GM12878 (cell line): ENCODE measurements at regions not wholly inside any gene's neighbourhood (a gene's known extent, or its start where the extent isn't known, plus 50 kb on each side); places are given as distances from the start of the nearest gene placed in this dataset.

Experiments used
- ATAC-seq: fragments of 200-7000 bp; cut with Tn5 transposase; 3 replicates; pipeline ENCODE4 v1.9.1; 2020; ENCODE audit warnings: mild to moderate bottlenecking, moderate library complexity
- BruUV-seq: library from RNA; stranded (reverse); fragments of 400-500 nt; replicated peaks from 2 replicates; lab custom pipeline; 2021; lab: Mats Ljungman, UMichigan
- CTCF ChIA-PET: fragments of 300-600 bp; sonication (Branson Sonifier 250); formaldehyde crosslinking; extraction: SDS; loops from one replicate; lab custom pipeline; 2021; ENCODE audit warnings: inconsistent platforms; lab: Yijun Ruan, JAX
- POLR2A ChIA-PET: fragments of 350-600 bp; formaldehyde crosslinking; extraction: SDS; loops from one replicate; lab custom pipeline; 2021; ENCODE audit warnings: inconsistent platforms; lab: Charles Lee
- RAD21 ChIA-PET: fragments of 300-600 bp; sonication (Branson Sonifier 250); formaldehyde crosslinking; loops from one replicate; lab custom pipeline; 2023; ENCODE audit warnings: antibody characterized with exemption; ENCODE audit not compliant: unreplicated experiment; lab: Charles Lee
- SMC1A ChIA-PET: fragments of 300-600 bp; sonication (Branson Sonifier 250); formaldehyde crosslinking; loops from one replicate; lab custom pipeline; 2023; ENCODE audit not compliant: unreplicated experiment, uncharacterized antibody; lab: Charles Lee
- DNase-seq: peaks from one replicate; pipeline ENCODE4 v3.0.0-alpha.2; 2011; ENCODE audit warnings: low read depth, low spot score
- FAIRE-seq: peaks from 3 replicates; lab custom pipeline; 2011; peaks lifted over from hg19 to GRCh38; lab: Jason Lieb, UNC
- H2AFZ ChIP-seq: 2 replicates; pipeline ENCODE4 v1.6.0; 2011; ENCODE audit warnings: low read depth, low read length, control low read depth; ENCODE audit not compliant: control insufficient read depth
- H3K27ac ChIP-seq: 2 replicates; pipeline ENCODE4 v1.5.1; 2011; ENCODE audit warnings: control low read depth; ENCODE audit not compliant: control insufficient read depth, insufficient read depth
- H3K27me3 ChIP-seq, 2 experiments: replicated peaks in 1 of 2; 2 replicates each; pipeline versions ENCODE4 v1.6.0 to v1.6.1; 2011; ENCODE audit warnings: low read length in 1 of 2; ENCODE audit not compliant: control insufficient read depth in 2 of 2, insufficient read depth in 2 of 2
- H3K36me3 ChIP-seq, 2 experiments: 2 replicates each; pipeline ENCODE4 v1.5.1; 2011; ENCODE audit warnings: low read length in 1 of 2; ENCODE audit not compliant: control insufficient read depth in 2 of 2, insufficient read depth in 2 of 2
- H3K4me1 ChIP-seq: 2 replicates; pipeline ENCODE4 v1.6.1; 2011; ENCODE audit warnings: mild to moderate bottlenecking, low read length, moderate library complexity, mixed read lengths; ENCODE audit not compliant: control insufficient read depth, insufficient read depth
- H3K4me2 ChIP-seq: 2 replicates; pipeline ENCODE4 v1.6.0; 2011; ENCODE audit warnings: control low read depth; ENCODE audit not compliant: control insufficient read depth, insufficient read depth
- H3K4me3 ChIP-seq: fragments of 200-600 bp; sonication (generic); 2 replicates; pipeline ENCODE4 v1.5.1; 2016
- H3K79me2 ChIP-seq: 2 replicates; pipeline ENCODE4 v1.6.0; 2011; ENCODE audit warnings: low read length; ENCODE audit not compliant: control insufficient read depth, insufficient read depth
- H3K9ac ChIP-seq: 2 replicates; pipeline ENCODE4 v1.8.0; 2011; ENCODE audit warnings: low read length, control low read depth, mixed read lengths; ENCODE audit not compliant: control insufficient read depth, insufficient read depth
- H3K9me3 ChIP-seq: replicated peaks from 3 replicates; pipeline ENCODE4 v1.5.1; 2011; ENCODE audit warnings: mild to moderate bottlenecking, low read length; ENCODE audit not compliant: control insufficient read depth, insufficient read depth
- H4K20me1 ChIP-seq: 2 replicates; pipeline ENCODE4 v1.6.0; 2011; ENCODE audit not compliant: control insufficient read depth, insufficient read depth
- BHLHE40 ChIP-seq, 2 experiments: fragments of 450-650 bp in 1 of 2; IDR thresholded peaks; 2 replicates each; pipeline ENCODE4 v1.6.1; 2011 to 2017; ENCODE audit warnings: low read depth in 2 of 2, borderline replicate concordance in 1 of 2, improper control_type of control experiment in 1 of 2, low read length in 1 of 2, mild to moderate bottlenecking in 1 of 2
- CBX3 ChIP-seq: fragments of 200-600 bp; sonication (generic); IDR thresholded peaks from 2 replicates; pipeline ENCODE4 v1.6.1; 2016; ENCODE audit warnings: low read depth, borderline replicate concordance
- ETV6 ChIP-seq, 2 experiments: fragments of 450-650 bp in 1 of 2; IDR thresholded peaks in 1 of 2; conservative IDR thresholded peaks in 1 of 2; 2 replicates each; pipeline ENCODE4 v1.6.1; 2014; ENCODE audit warnings: antibody characterized with exemption in 1 of 2, borderline replicate concordance in 1 of 2, low read depth in 1 of 2, mild to moderate bottlenecking in 1 of 2, moderate library complexity in 1 of 2
- KAT2A ChIP-seq: conservative IDR thresholded peaks from 2 replicates; pipeline ENCODE4 v1.6.1; 2011; ENCODE audit warnings: low read depth, low read length; ENCODE audit not compliant: control insufficient read depth
- KLF5 ChIP-seq: fragments of 450-650 bp; IDR thresholded peaks from 2 replicates; pipeline ENCODE4 v1.6.1; 2014; ENCODE audit warnings: mild to moderate bottlenecking; ENCODE audit not compliant: partially characterized antibody
- MEF2A ChIP-seq: IDR thresholded peaks from 2 replicates; pipeline ENCODE4 v1.6.1; 2011; ENCODE audit warnings: low read depth, mild to moderate bottlenecking, low read length, moderate library complexity; ENCODE audit not compliant: insufficient read depth
- MEF2B ChIP-seq: fragments of 450-650 bp; IDR thresholded peaks from 2 replicates; pipeline ENCODE4 v1.6.1; 2018; ENCODE audit warnings: mild to moderate bottlenecking, moderate library complexity; ENCODE audit not compliant: partially characterized antibody, poor library complexity, severe bottlenecking
- MTA2 ChIP-seq: fragments of 450-650 bp; IDR thresholded peaks from 2 replicates; pipeline ENCODE4 v1.6.1; 2016; ENCODE audit warnings: low read depth, mild to moderate bottlenecking, moderate library complexity
- NFYB ChIP-seq: IDR thresholded peaks from 2 replicates; pipeline ENCODE4 v1.6.1; 2011; ENCODE audit warnings: low read depth, mild to moderate bottlenecking, low read length, improper control_type of control experiment, moderate library complexity; ENCODE audit not compliant: insufficient read depth
- NR2C2 ChIP-seq: IDR thresholded peaks from 2 replicates; pipeline ENCODE4 v1.6.1; 2011; ENCODE audit warnings: borderline replicate concordance, low read depth; ENCODE audit not compliant: control insufficient read depth, insufficient read length
- WGBS: methylation state at CpG from one replicate; pipeline ENCODE4 v1.1.6; 2016; ENCODE audit warnings: low lambda C conversion rate; ENCODE audit not compliant: insufficient replicate concordance, insufficient coverage; ENCODE audit errors: missing lambda C conversion rate; 5-methylcytosine and 5-hydroxymethylcytosine counted together
- in situ Hi-C: fragments of 300-500 bp; cut with MboI; formaldehyde crosslinking; loops from 9 replicates; pipeline ENCODE4 v1.14.3; 2018; ENCODE audit warnings: mixed read lengths
- intact Hi-C: fragments of 100-400 bp; cut with micrococcal nuclease; formaldehyde crosslinking; loops from one replicate; pipeline ENCODE4 v1.14.2; 2022; ENCODE audit not compliant: unreplicated experiment
- TF ChIP-seq, protein P1 (sequence below): fragments of 450-650 bp; IDR thresholded peaks from 2 replicates; pipeline ENCODE4 v1.6.1; 2017; ENCODE audit warnings: antibody characterized with exemption, mild to moderate bottlenecking, moderate library complexity
- TF ChIP-seq, protein P2 (sequence below): fragments of 450-650 bp; IDR thresholded peaks from 2 replicates; pipeline ENCODE4 v1.6.1; 2016; ENCODE audit warnings: mild to moderate bottlenecking, moderate library complexity, borderline replicate concordance

DNA sequence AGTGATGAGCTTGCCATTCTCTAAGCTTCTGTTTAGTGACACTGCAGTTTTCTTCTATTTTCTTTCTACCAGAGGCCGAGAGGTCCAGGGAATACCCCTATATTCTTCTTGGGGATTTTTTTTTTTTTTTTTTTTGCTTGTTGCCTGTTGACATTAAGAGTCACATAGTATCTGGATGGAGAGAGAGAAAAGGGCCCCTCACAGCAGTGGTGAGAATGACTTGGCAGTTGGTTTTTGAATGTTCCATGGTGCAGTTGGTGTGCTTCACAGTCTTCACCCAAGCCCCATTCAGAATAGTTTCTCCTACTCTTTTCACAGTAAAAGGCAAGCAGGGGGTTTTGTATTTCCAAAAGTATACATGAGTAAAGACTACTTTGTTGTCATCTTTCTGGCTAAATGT, 577.9 kb downstream of the LMO7 start (continued):
- TF ChIP-seq BHLHE40 (IDR thresholded peaks at IDR 0.05; ENCODE audit: borderline replicate concordance in 1 of 2, low read depth in 2 of 2, low read length in 1 of 2) (no peak), NR2C2 (no peak), KAT2A (no peak)
- TF ChIP-seq, all 136 proteins: peak for 0

DNA sequence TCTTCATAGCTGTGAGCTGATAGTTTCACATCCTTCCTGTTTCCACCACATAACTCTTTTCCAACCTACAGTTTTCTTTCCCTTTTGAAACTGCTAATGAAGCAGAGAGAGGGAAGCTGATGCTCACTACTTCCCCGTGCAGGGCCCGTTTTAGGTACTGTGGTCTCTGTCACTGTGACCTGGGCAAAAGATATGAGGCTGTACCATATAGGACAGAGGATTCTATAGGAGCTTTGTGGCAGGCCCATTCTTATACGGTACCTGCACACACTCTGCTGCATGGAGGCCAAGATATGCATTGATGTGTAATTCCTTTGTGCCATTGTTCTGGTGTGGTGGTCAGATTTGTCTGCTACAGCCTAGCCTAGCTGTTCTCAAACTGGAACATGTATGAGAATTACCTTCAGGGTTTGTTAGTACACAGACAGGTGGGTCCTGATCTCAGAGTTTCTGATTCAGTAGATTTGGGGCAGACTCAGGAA, 577.3 kb downstream of the LMO7 start:
- SMC1A ChIA-PET: no interaction called here
- RAD21 ChIA-PET: interaction anchor here (0.9 to 1.3 kb wide), 3 partner anchors 13 to 525 kb away, joined by 3 to 4 read pairs (median 3); no protein-coding TSS in a partner anchor
- no peaks in the 10 kb centered on the region for H3K9me3 ChIP-seq
- ATAC-seq: peak; percentile 49
- in situ Hi-C loops: no loop called here
- H2AFZ ChIP-seq: no peak overlapping the region
- no peak overlapping the region for H3K27ac ChIP-seq
- no peaks in the 10 kb centered on the region for H4K20me1 ChIP-seq
- H3K9ac ChIP-seq: no peak overlapping the region
- H3K79me2 ChIP-seq: no peaks in the 10 kb centered on the region
- no TSS peak for BruUV-seq
- no peaks in the 10 kb centered on the region for H3K27me3 ChIP-seq
- no peaks in the 10 kb centered on the region for H3K36me3 ChIP-seq
- WGBS: 0% methylated on average over 3 of the region's 3 CpGs
- intact Hi-C loops: no loop called here
- FAIRE-seq: no peak
- CTCF ChIA-PET: interaction anchor here (0.8 kb wide), 1 partner anchor 212 kb away, joined by 5 read pairs; no protein-coding TSS in a partner anchor
- no peak overlapping the region for H3K4me3 ChIP-seq
- POLR2A ChIA-PET: interaction anchor here (0.7 kb wide), 1 partner anchor 123 kb away, joined by 4 read pairs; no protein-coding TSS in a partner anchor
- no peaks in the 10 kb centered on the region for H3K4me1 ChIP-seq
- DNase-seq: no peak
- H3K4me2 ChIP-seq: no peak overlapping the region
- TF ChIP-seq, protein P1, sequence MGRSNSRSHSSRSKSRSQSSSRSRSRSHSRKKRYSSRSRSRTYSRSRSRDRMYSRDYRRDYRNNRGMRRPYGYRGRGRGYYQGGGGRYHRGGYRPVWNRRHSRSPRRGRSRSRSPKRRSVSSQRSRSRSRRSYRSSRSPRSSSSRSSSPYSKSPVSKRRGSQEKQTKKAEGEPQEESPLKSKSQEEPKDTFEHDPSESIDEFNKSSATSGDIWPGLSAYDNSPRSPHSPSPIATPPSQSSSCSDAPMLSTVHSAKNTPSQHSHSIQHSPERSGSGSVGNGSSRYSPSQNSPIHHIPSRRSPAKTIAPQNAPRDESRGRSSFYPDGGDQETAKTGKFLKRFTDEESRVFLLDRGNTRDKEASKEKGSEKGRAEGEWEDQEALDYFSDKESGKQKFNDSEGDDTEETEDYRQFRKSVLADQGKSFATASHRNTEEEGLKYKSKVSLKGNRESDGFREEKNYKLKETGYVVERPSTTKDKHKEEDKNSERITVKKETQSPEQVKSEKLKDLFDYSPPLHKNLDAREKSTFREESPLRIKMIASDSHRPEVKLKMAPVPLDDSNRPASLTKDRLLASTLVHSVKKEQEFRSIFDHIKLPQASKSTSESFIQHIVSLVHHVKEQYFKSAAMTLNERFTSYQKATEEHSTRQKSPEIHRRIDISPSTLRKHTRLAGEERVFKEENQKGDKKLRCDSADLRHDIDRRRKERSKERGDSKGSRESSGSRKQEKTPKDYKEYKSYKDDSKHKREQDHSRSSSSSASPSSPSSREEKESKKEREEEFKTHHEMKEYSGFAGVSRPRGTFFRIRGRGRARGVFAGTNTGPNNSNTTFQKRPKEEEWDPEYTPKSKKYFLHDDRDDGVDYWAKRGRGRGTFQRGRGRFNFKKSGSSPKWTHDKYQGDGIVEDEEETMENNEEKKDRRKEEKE: no peak
- TF ChIP-seq ETV6 (conservative IDR thresholded peaks at IDR 0.05 in 1 of 2, IDR thresholded peaks at IDR 0.05 in 1 of 2; ENCODE audit: borderline replicate concordance in 1 of 2, low read depth in 1 of 2) (0 out of 4 replicates have a peak, but pooled peaks of 1 of the 2 experiments have one; percentile 35), MEF2B (no peak), MEF2A (no peak), CBX3 (no peak), MTA2 (0 out of 2 replicates have a peak, but pooled peaks have one; percentile 26), KLF5 (no peak), NFYB (no peak)
- TF ChIP-seq, protein P2, sequence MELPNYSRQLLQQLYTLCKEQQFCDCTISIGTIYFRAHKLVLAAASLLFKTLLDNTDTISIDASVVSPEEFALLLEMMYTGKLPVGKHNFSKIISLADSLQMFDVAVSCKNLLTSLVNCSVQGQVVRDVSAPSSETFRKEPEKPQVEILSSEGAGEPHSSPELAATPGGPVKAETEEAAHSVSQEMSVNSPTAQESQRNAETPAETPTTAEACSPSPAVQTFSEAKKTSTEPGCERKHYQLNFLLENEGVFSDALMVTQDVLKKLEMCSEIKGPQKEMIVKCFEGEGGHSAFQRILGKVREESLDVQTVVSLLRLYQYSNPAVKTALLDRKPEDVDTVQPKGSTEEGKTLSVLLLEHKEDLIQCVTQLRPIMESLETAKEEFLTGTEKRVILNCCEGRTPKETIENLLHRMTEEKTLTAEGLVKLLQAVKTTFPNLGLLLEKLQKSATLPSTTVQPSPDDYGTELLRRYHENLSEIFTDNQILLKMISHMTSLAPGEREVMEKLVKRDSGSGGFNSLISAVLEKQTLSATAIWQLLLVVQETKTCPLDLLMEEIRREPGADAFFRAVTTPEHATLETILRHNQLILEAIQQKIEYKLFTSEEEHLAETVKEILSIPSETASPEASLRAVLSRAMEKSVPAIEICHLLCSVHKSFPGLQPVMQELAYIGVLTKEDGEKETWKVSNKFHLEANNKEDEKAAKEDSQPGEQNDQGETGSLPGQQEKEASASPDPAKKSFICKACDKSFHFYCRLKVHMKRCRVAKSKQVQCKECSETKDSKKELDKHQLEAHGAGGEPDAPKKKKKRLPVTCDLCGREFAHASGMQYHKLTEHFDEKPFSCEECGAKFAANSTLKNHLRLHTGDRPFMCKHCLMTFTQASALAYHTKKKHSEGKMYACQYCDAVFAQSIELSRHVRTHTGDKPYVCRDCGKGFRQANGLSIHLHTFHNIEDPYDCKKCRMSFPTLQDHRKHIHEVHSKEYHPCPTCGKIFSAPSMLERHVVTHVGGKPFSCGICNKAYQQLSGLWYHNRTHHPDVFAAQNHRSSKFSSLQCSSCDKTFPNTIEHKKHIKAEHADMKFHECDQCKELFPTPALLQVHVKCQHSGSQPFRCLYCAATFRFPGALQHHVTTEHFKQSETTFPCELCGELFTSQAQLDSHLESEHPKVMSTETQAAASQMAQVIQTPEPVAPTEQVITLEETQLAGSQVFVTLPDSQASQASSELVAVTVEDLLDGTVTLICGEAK: no peak
